Neural cell (in vitro differentiated cells): ENCODE measurements at regions not wholly inside any gene's neighbourhood (a gene's known extent, or its start where the extent isn't known, plus 50 kb on each side); places are given as distances from the start of the nearest gene placed in this dataset.

Experiments used
- EZH2 ChIP-seq: fragments of 200-600, 300-800 bp; shearing (Covaris generic), sonication (generic); IDR thresholded peaks from 2 replicates; pipeline ENCODE4 v1.6.1; 2014; ENCODE audit warnings: antibody characterized with exemption, low read length, borderline replicate concordance, mild to moderate bottlenecking; ENCODE audit not compliant: insufficient read depth, poor library complexity, severe bottlenecking
- MXI1 ChIP-seq: fragments of 450-650 bp; conservative IDR thresholded peaks from 2 replicates; pipeline ENCODE4 v1.6.1; 2014; ENCODE audit warnings: antibody characterized with exemption, mild to moderate bottlenecking; ENCODE audit not compliant: poor library complexity, severe bottlenecking
- POLR2AphosphoS5 ChIP-seq: IDR thresholded peaks from 2 replicates; pipeline ENCODE4 v1.6.1; 2012
- RAD21 ChIP-seq: fragments of 450-650 bp; conservative IDR thresholded peaks from 2 replicates; pipeline ENCODE4 v1.6.1; 2014; ENCODE audit warnings: antibody characterized with exemption, mild to moderate bottlenecking, moderate library complexity
- TF ChIP-seq, protein P1 (sequence below): fragments of 450-650 bp; IDR thresholded peaks from 2 replicates; pipeline ENCODE4 v1.5.1; 2014; ENCODE audit warnings: antibody characterized with exemption, mild to moderate bottlenecking, moderate library complexity; ENCODE audit not compliant: poor library complexity, severe bottlenecking
- TF ChIP-seq, protein P2 (sequence below): IDR thresholded peaks from 2 replicates; pipeline ENCODE4 v1.6.1; 2012; ENCODE audit warnings: borderline replicate concordance

DNA sequence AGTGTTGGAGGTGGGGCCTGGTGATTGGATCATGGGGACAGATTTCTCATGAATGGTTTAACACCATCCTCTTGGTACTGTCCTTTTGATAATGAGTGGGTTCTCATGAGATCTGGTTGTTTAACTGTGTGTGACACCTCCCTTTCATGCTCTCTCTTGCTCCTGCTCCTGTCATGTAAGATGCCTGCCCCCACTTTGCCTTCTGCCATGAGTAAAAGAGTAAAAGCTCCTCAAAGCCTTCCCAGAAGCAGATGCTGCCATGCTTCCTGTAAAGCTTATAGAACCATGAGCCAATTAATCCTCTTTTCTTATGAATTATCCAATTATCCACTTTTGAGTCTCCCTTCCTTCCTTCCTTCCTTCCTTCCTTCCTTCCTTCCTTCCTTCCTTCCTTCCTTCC, 317.7 kb downstream of the RDH14 start:
- TF ChIP-seq EZH2: no peak
- TF ChIP-seq, protein P1, sequence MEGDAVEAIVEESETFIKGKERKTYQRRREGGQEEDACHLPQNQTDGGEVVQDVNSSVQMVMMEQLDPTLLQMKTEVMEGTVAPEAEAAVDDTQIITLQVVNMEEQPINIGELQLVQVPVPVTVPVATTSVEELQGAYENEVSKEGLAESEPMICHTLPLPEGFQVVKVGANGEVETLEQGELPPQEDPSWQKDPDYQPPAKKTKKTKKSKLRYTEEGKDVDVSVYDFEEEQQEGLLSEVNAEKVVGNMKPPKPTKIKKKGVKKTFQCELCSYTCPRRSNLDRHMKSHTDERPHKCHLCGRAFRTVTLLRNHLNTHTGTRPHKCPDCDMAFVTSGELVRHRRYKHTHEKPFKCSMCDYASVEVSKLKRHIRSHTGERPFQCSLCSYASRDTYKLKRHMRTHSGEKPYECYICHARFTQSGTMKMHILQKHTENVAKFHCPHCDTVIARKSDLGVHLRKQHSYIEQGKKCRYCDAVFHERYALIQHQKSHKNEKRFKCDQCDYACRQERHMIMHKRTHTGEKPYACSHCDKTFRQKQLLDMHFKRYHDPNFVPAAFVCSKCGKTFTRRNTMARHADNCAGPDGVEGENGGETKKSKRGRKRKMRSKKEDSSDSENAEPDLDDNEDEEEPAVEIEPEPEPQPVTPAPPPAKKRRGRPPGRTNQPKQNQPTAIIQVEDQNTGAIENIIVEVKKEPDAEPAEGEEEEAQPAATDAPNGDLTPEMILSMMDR: no peak
- TF ChIP-seq POLR2AphosphoS5: no peak
- TF ChIP-seq, protein P2, sequence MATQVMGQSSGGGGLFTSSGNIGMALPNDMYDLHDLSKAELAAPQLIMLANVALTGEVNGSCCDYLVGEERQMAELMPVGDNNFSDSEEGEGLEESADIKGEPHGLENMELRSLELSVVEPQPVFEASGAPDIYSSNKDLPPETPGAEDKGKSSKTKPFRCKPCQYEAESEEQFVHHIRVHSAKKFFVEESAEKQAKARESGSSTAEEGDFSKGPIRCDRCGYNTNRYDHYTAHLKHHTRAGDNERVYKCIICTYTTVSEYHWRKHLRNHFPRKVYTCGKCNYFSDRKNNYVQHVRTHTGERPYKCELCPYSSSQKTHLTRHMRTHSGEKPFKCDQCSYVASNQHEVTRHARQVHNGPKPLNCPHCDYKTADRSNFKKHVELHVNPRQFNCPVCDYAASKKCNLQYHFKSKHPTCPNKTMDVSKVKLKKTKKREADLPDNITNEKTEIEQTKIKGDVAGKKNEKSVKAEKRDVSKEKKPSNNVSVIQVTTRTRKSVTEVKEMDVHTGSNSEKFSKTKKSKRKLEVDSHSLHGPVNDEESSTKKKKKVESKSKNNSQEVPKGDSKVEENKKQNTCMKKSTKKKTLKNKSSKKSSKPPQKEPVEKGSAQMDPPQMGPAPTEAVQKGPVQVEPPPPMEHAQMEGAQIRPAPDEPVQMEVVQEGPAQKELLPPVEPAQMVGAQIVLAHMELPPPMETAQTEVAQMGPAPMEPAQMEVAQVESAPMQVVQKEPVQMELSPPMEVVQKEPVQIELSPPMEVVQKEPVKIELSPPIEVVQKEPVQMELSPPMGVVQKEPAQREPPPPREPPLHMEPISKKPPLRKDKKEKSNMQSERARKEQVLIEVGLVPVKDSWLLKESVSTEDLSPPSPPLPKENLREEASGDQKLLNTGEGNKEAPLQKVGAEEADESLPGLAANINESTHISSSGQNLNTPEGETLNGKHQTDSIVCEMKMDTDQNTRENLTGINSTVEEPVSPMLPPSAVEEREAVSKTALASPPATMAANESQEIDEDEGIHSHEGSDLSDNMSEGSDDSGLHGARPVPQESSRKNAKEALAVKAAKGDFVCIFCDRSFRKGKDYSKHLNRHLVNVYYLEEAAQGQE: no peak
- TF ChIP-seq MXI1: no peak
- no peak for TF ChIP-seq RAD21
